GM18519 (cell line): ENCODE measurements at regions not wholly inside any gene's neighbourhood (a gene's known extent, or its start where the extent isn't known, plus 50 kb on each side); places are given as distances from the start of the nearest gene placed in this dataset.
"Not testable (repeated sequence)": the region's sequence is repeated elsewhere in the genome, so short reads cannot be mapped to it uniquely, and the experiment has no call there.

ENCODE experiments used
- ATAC-seq: cut with Tn5 transposase; IDR thresholded peaks from one replicate; pipeline ENCODE4 v1.9.1; 2021; ENCODE audit warnings: mild to moderate bottlenecking, moderate library complexity; ENCODE audit not compliant: unreplicated experiment, low FRiP score

- ATAC-seq = no peak
Measured at GRCh38 chrX:110966091-110966454, 129.9 kb upstream of the PAK3 start.

GRCh38 chrX:110965409-110966090, 130.4 kb upstream of the PAK3 start:
- no peak for ATAC-seq

- no peak for ATAC-seq
Measured at GRCh38 chrX:110964786-110965185, 131.2 kb upstream of the PAK3 start.

GRCh38 chrX:110962451-110962850, 133.5 kb upstream of the PAK3 start:
- no peak for ATAC-seq

GRCh38 chrX:110955706-110956105, 140.3 kb upstream of the PAK3 start:
- ATAC-seq = no peak

GRCh38 chrX:110954428-110955100, 141.4 kb upstream of the PAK3 start:
- ATAC-seq = no peak

- ATAC-seq = no peak
Measured at GRCh38 chrX:110951472-110952269, 144.3 kb upstream of the PAK3 start.

GRCh38 chrX:110944751-110945675, 149.4 kb upstream of the CHRDL1 start:
- ATAC-seq = no peak

- no peak for ATAC-seq
Measured at GRCh38 chrX:110944311-110944750, 148.7 kb upstream of the CHRDL1 start.

- ATAC-seq = no peak
Measured at GRCh38 chrX:110941906-110942305, 146.3 kb upstream of the CHRDL1 start.

GRCh38 chrX:110938977-110939732, 143.5 kb upstream of the CHRDL1 start:
- no peak for ATAC-seq

- ATAC-seq = no peak
Measured at GRCh38 chrX:110924871-110925270, 129.3 kb upstream of the CHRDL1 start.

- no peak for ATAC-seq
Measured at GRCh38 chrX:110920991-110921390, 125.4 kb upstream of the CHRDL1 start.

- ATAC-seq = no peak
Measured at GRCh38 chrX:110915570-110915969, 120.0 kb upstream of the CHRDL1 start.

GRCh38 chrX:110915111-110915510, 119.5 kb upstream of the CHRDL1 start:
- ATAC-seq = no peak

- ATAC-seq = no peak
Measured at GRCh38 chrX:110914281-110914680, 118.7 kb upstream of the CHRDL1 start.

GRCh38 chrX:110904747-110905146, 109.1 kb upstream of the CHRDL1 start:
- ATAC-seq = not testable (repeated sequence)

- no peak for ATAC-seq
Measured at GRCh38 chrX:110881971-110882370, 86.4 kb upstream of the CHRDL1 start.

GRCh38 chrX:110877326-110877725, 81.7 kb upstream of the CHRDL1 start:
- no peak for ATAC-seq

- ATAC-seq = no peak
Measured at GRCh38 chrX:110871839-110872238, 76.2 kb upstream of the CHRDL1 start.
